AG08396 (cell line): ENCODE measurements at regions not wholly inside any gene's neighbourhood (a gene's known extent, or its start where the extent isn't known, plus 50 kb on each side); places are given as distances from the start of the nearest gene placed in this dataset.

ENCODE experiments used
- DNase-seq: peaks from one replicate; pipeline ENCODE4 v3.0.0; 2012; ENCODE audit warnings: low spot score, mixed read lengths

- no peak for DNase-seq
Observed at GRCh38 chr9:135196474-135196873, 109.0 kb downstream of the OLFM1 start.

- no peak for DNase-seq
Observed at GRCh38 chr9:135198144-135198543, 110.7 kb downstream of the OLFM1 start.

GRCh38 chr9:135198586-135199285, 111.3 kb downstream of the OLFM1 start:
- no peak for DNase-seq

GRCh38 chr9:135199489-135199888, 112.0 kb downstream of the OLFM1 start:
- DNase-seq, result no peak

GRCh38 chr9:135201711-135202110, 114.2 kb downstream of the OLFM1 start:
- no peak for DNase-seq

GRCh38 chr9:135204177-135204576, 116.7 kb downstream of the OLFM1 start:
- no peak for DNase-seq

GRCh38 chr9:135209136-135209535, 121.7 kb downstream of the OLFM1 start:
- no peak for DNase-seq

GRCh38 chr9:135209852-135210251, 122.4 kb downstream of the OLFM1 start:
- DNase-seq, result no peak

GRCh38 chr9:135210676-135211523, 123.4 kb downstream of the OLFM1 start:
- DNase-seq, result no peak

GRCh38 chr9:135211524-135211890, 124.0 kb downstream of the OLFM1 start:
- no peak for DNase-seq

GRCh38 chr9:135212961-135213360, 125.5 kb downstream of the OLFM1 start:
- DNase-seq, result no peak

GRCh38 chr9:135213566-135213965, 126.1 kb downstream of the OLFM1 start:
- DNase-seq, result no peak

GRCh38 chr9:135214054-135214640, 126.7 kb downstream of the OLFM1 start:
- no peak for DNase-seq

- no peak for DNase-seq
Observed at GRCh38 chr9:135214706-135215105, 127.2 kb downstream of the OLFM1 start.

- no peak for DNase-seq
Observed at GRCh38 chr9:135215571-135216161, 128.2 kb downstream of the OLFM1 start.

- DNase-seq, result no peak
Observed at GRCh38 chr9:135216236-135216635, 128.8 kb downstream of the OLFM1 start.

- DNase-seq, result no peak
Observed at GRCh38 chr9:135216791-135217441, 129.4 kb downstream of the OLFM1 start.

GRCh38 chr9:135217836-135218235, 130.4 kb downstream of the OLFM1 start:
- no peak for DNase-seq

GRCh38 chr9:135218331-135219225, 131.1 kb downstream of the OLFM1 start:
- no peak for DNase-seq

GRCh38 chr9:135219676-135220600, 132.5 kb downstream of the OLFM1 start:
- DNase-seq, result no peak
